NCI-H69 (cell line): ENCODE measurements at regions not wholly inside any gene's neighbourhood (a gene's known extent, or its start where the extent isn't known, plus 50 kb on each side); places are given as distances from the start of the nearest gene placed in this dataset.
"Not testable (repeated sequence)": the region's sequence is repeated elsewhere in the genome, so short reads cannot be mapped to it uniquely, and the experiment has no call there.

Experiments used
- DNase-seq: peaks from one replicate; lab custom pipeline; 2025; lab: John Stamatoyannopoulos, UW

GRCh38 chr14:45716572-45716971 is 463.6 kb upstream of the MIS18BP1 start:
- peak; percentile 67 for DNase-seq

GRCh38 chr14:45715946-45716345 is 462.9 kb upstream of the MIS18BP1 start:
- DNase-seq: no peak

- DNase-seq: no peak
Measured at GRCh38 chr14:45709541-45709940, 456.5 kb upstream of the MIS18BP1 start.

GRCh38 chr14:45705940-45706534 is 453.0 kb upstream of the MIS18BP1 start:
- DNase-seq: no peak

GRCh38 chr14:45699471-45699870 is 446.5 kb upstream of the MIS18BP1 start:
- no peak for DNase-seq

GRCh38 chr14:45698462-45699134 is 445.6 kb upstream of the MIS18BP1 start:
- DNase-seq: peak; percentile 60

- no peak for DNase-seq
Measured at GRCh38 chr14:45686771-45687170, 433.8 kb upstream of the MIS18BP1 start.

GRCh38 chr14:45680531-45680930 is 427.5 kb upstream of the MIS18BP1 start:
- no peak for DNase-seq

- DNase-seq: no peak
Measured at GRCh38 chr14:45679853-45680252, 426.9 kb upstream of the MIS18BP1 start.

- DNase-seq: no peak
Measured at GRCh38 chr14:45678163-45678562, 425.2 kb upstream of the MIS18BP1 start.

- no peak for DNase-seq
Measured at GRCh38 chr14:45673420-45673819, 420.4 kb upstream of the MIS18BP1 start.

- peak; percentile 12 for DNase-seq
Measured at GRCh38 chr14:45664668-45665356, 411.8 kb upstream of the MIS18BP1 start.

- DNase-seq: no peak
Measured at GRCh38 chr14:45658917-45659299, 405.9 kb upstream of the MIS18BP1 start.

GRCh38 chr14:45658226-45658916 is 405.4 kb upstream of the MIS18BP1 start:
- DNase-seq: no peak

GRCh38 chr14:45651890-45652289 is 398.9 kb upstream of the MIS18BP1 start:
- no peak for DNase-seq

- DNase-seq: no peak
Measured at GRCh38 chr14:45650754-45651153, 397.8 kb upstream of the MIS18BP1 start.

GRCh38 chr14:45649051-45649450 is 396.0 kb upstream of the MIS18BP1 start:
- DNase-seq: no peak

- no peak for DNase-seq
Measured at GRCh38 chr14:45641541-45641940, 388.5 kb upstream of the MIS18BP1 start.

GRCh38 chr14:45634651-45635441 is 381.8 kb upstream of the MIS18BP1 start:
- not testable (repeated sequence) for DNase-seq

GRCh38 chr14:45633220-45633984 is 380.4 kb upstream of the MIS18BP1 start:
- no peak for DNase-seq

GRCh38 chr14:45621731-45622130 is 368.7 kb upstream of the MIS18BP1 start:
- DNase-seq: no peak
